SK-N-SH (cell line): ENCODE measurements at regions not wholly inside any gene's neighbourhood (a gene's known extent, or its start where the extent isn't known, plus 50 kb on each side); places are given as distances from the start of the nearest gene placed in this dataset.

Source experiments
- CTCF ChIA-PET: fragments of 300-600, 350-600 bp; formaldehyde crosslinking; extraction: SDS; loops from one replicate; lab custom pipeline; 2021; lab: Yijun Ruan, JAX
- POLR2A ChIA-PET: fragments of 350-600 bp; sonication (Branson Sonifier 250); formaldehyde crosslinking; extraction: SDS; loops from one replicate; lab custom pipeline; 2020; ENCODE audit warnings: antibody characterized with exemption, inconsistent platforms; lab: Yijun Ruan, JAX
- DNase-seq: peaks from one replicate; pipeline ENCODE4 v3.0.0; 2012
- H2AFZ ChIP-seq: fragments of 200-600 bp; sonication (generic); 2 replicates; pipeline ENCODE4 v1.8.1; 2016; ENCODE audit warnings: antibody characterized with exemption, mild to moderate bottlenecking, low read depth
- H3F3A ChIP-seq: fragments of 200-600 bp; sonication (generic); replicated peaks from 2 replicates; pipeline ENCODE3; 2016; ENCODE audit warnings: antibody characterized with exemption, mild to moderate bottlenecking; ENCODE audit not compliant: insufficient read depth
- H3K27ac ChIP-seq, 2 experiments: fragments of 200-500 bp in 1 of 2; fragments of 200-600 bp in 1 of 2; sonication (Bioruptor generic) in 1 of 2; sonication (generic), shearing (Covaris generic) in 1 of 2; 2 replicates each; pipeline versions ENCODE4 v1.5.1 to v1.6.1; 2014 to 2016; ENCODE audit warnings: low read depth in 2 of 2, inconsistent platforms in 1 of 2, low read length in 1 of 2, mild to moderate bottlenecking in 1 of 2, mixed read lengths in 1 of 2
- H3K27me3 ChIP-seq: fragments of 200-600 bp; sonication (generic), shearing (Covaris generic); 2 replicates; pipeline ENCODE4 v1.6.1; 2016; ENCODE audit warnings: mixed run types; ENCODE audit not compliant: insufficient read depth
- H3K36me3 ChIP-seq, 2 experiments: fragments of 200-500 bp in 1 of 2; fragments of 200-600 bp in 1 of 2; sonication (Bioruptor generic) in 1 of 2; sonication (generic) in 1 of 2; replicated peaks in 1 of 2; 2 replicates each; pipeline versions ENCODE3 to v1.5.1; 2014 to 2016; ENCODE audit warnings: low read length in 1 of 2, mild to moderate bottlenecking in 1 of 2; ENCODE audit not compliant: insufficient read depth in 2 of 2, control insufficient read depth in 1 of 2
- H3K4me1 ChIP-seq, 2 experiments: fragments of 200-500 bp in 1 of 2; fragments of 200-600 bp in 1 of 2; sonication (Bioruptor generic) in 1 of 2; sonication (generic), shearing (Covaris generic) in 1 of 2; 2 replicates each; pipeline versions ENCODE4 v1.5.1 to v1.6.1; 2014 to 2016; ENCODE audit warnings: low read depth in 1 of 2, low read length in 1 of 2, mixed run types in 1 of 2; ENCODE audit not compliant: insufficient read depth in 2 of 2, control insufficient read depth in 1 of 2
- H3K4me2 ChIP-seq: fragments of 200-600 bp; sonication (generic), shearing (Covaris generic); 2 replicates; pipeline ENCODE4 v1.6.1; 2017; ENCODE audit warnings: mixed run types
- H3K4me3 ChIP-seq, 2 experiments: fragments of 200-500 bp in 1 of 2; fragments of 200-600 bp in 1 of 2; sonication (Bioruptor generic) in 1 of 2; sonication (generic), shearing (Covaris generic) in 1 of 2; 2 replicates each; pipeline versions ENCODE4 v1.5.1 to v1.8.1; 2014 to 2016; ENCODE audit warnings: low read depth in 2 of 2, inconsistent platforms in 1 of 2, low read length in 1 of 2, mild to moderate bottlenecking in 1 of 2, mixed read lengths in 1 of 2, moderate library complexity in 1 of 2
- H3K79me2 ChIP-seq: fragments of 200-600 bp; sonication (generic); 2 replicates; pipeline ENCODE4 v1.8.1; 2017; ENCODE audit warnings: mild to moderate bottlenecking; ENCODE audit not compliant: insufficient read depth
- H3K9ac ChIP-seq: fragments of 200-600 bp; sonication (generic); 2 replicates; pipeline ENCODE4 v1.6.1; 2017; ENCODE audit warnings: mixed run types
- H3K9me2 ChIP-seq: fragments of 200-600 bp; sonication (generic); 2 replicates; pipeline ENCODE4 v1.6.1; 2017; ENCODE audit warnings: mixed run types
- H3K9me3 ChIP-seq: fragments of 200-600 bp; sonication (generic); 2 replicates; pipeline ENCODE4 v1.6.1; 2017; ENCODE audit warnings: mixed run types, mild to moderate bottlenecking, moderate library complexity
- H4K20me1 ChIP-seq: fragments of 200-600 bp; sonication (generic); 2 replicates; pipeline ENCODE4 v1.6.1; 2017; ENCODE audit warnings: mild to moderate bottlenecking, mixed run types; ENCODE audit not compliant: insufficient read depth
- CHD2 ChIP-seq: fragments of 150-350 bp; IDR thresholded peaks from 2 replicates; pipeline ENCODE4 v1.6.1; 2018; ENCODE audit warnings: low read length; ENCODE audit not compliant: partially characterized antibody
- EZH2phosphoT487 ChIP-seq: fragments of 200-600 bp; sonication (generic); IDR thresholded peaks from 2 replicates; pipeline ENCODE4 v1.6.1; 2017; ENCODE audit warnings: low read depth, mixed run types, mild to moderate bottlenecking, antibody characterized with exemption, moderate library complexity, borderline replicate concordance
- GABPA ChIP-seq: IDR thresholded peaks from 2 replicates; pipeline ENCODE4 v1.4.0; 2012; ENCODE audit warnings: low read depth, mild to moderate bottlenecking
- GATA2 ChIP-seq: sonication (generic); formaldehyde crosslinking; IDR thresholded peaks from 2 replicates; pipeline ENCODE4 v1.5.0; 2020; ENCODE audit warnings: mild to moderate bottlenecking, missing genetic modification reagents
- IRF3 ChIP-seq: fragments of 150-350 bp; IDR thresholded peaks from 2 replicates; pipeline ENCODE4 v1.6.1; 2016; ENCODE audit warnings: mild to moderate bottlenecking, low read depth, low read length
- JUND ChIP-seq: IDR thresholded peaks from 2 replicates; pipeline ENCODE4 v1.4.0; 2012
- NFIC ChIP-seq: IDR thresholded peaks from 2 replicates; pipeline ENCODE4 v1.4.0; 2012; ENCODE audit warnings: borderline replicate concordance
- NRF1 ChIP-seq: IDR thresholded peaks from 2 replicates; pipeline ENCODE4 v1.6.1; 2012; ENCODE audit warnings: low read depth, mild to moderate bottlenecking, low read length
- RAD21 ChIP-seq: IDR thresholded peaks from 2 replicates; pipeline ENCODE4 v1.6.1; 2012; ENCODE audit warnings: mild to moderate bottlenecking, low read length
- REST ChIP-seq: IDR thresholded peaks from 2 replicates; pipeline ENCODE4 v1.6.1; 2012; ENCODE audit warnings: mild to moderate bottlenecking, low read depth, low read length, moderate library complexity
- RXRA ChIP-seq: IDR thresholded peaks from 2 replicates; pipeline ENCODE4 v1.4.0; 2012; ENCODE audit warnings: low read depth, mild to moderate bottlenecking, borderline replicate concordance
- SIN3A ChIP-seq: IDR thresholded peaks from 2 replicates; pipeline ENCODE4 v1.6.1; 2012; ENCODE audit warnings: low read depth, mild to moderate bottlenecking, low read length, moderate library complexity, borderline replicate concordance
- TAF1 ChIP-seq: IDR thresholded peaks from 2 replicates; pipeline ENCODE4 v1.6.1; 2012; ENCODE audit warnings: low read depth, mild to moderate bottlenecking, low read length, moderate library complexity, borderline replicate concordance
- TCF12 ChIP-seq: IDR thresholded peaks from 2 replicates; pipeline ENCODE4 v1.4.0; 2012
- TEAD4 ChIP-seq: IDR thresholded peaks from 2 replicates; pipeline ENCODE4 v1.4.0; 2012; ENCODE audit warnings: mild to moderate bottlenecking, borderline replicate concordance; ENCODE audit not compliant: insufficient read depth
- USF2 ChIP-seq: fragments of 150-350 bp; IDR thresholded peaks from 2 replicates; pipeline ENCODE4 v1.6.1; 2017; ENCODE audit warnings: antibody characterized with exemption, low read length, low read depth, borderline replicate concordance
- YY1 ChIP-seq: IDR thresholded peaks from 2 replicates; pipeline ENCODE4 v1.4.0; 2012; ENCODE audit warnings: low read depth, mild to moderate bottlenecking
- WGBS: methylation state at CpG from one replicate; pipeline ENCODE4 v1.1.6; 2017; ENCODE audit warnings: low lambda C conversion rate; 5-methylcytosine and 5-hydroxymethylcytosine counted together

DNA sequence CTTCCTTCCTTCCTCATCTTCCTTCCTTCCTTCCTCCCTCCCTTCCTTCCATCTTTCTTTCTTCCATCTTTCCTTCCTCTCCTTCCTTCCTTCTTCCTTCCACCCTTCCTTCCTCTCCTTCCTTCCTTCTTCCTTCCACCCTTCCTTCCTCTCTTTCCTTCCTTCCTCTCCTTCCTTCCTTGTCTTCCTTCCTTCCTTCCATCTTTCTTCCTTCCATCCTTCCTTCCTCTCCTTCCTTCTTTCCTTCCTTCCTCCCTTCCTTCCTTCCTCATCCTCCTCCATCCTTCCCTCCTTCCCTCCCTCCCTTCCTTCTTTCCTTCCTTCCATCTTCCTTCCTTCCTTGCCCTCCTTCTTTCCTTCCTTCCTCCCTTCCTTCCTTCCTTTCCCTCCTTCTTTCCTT is 361.4 kb upstream of the TSHZ2 start:
- POLR2A ChIA-PET: no interaction called here
- TF ChIP-seq RAD21: no peak
- no peak for TF ChIP-seq GATA2
- TF ChIP-seq NFIC: no peak
- TF ChIP-seq USF2: no peak
- Histone ChIP-seq H3K4me3 (no peak overlapping the region), H3K27ac (no peak overlapping the region), H3K9ac (no peak overlapping the region), H3K36me3 (no peaks in the 10 kb centered on the region), H3K79me2 (no peaks in the 10 kb centered on the region), H3K9me3 (no peaks in the 10 kb centered on the region), H3K9me2 (no peaks in the 10 kb centered on the region), H3K4me2 (no peak overlapping the region), H2AFZ (no peak overlapping the region), H3F3A (no peaks in the 10 kb centered on the region), H4K20me1 (no peaks in the 10 kb centered on the region), H3K4me1 (no peaks in the 10 kb centered on the region), H3K27me3 (no peaks in the 10 kb centered on the region)
- CTCF ChIA-PET: no interaction called here
- DNase-seq: no peak

GRCh38 chr20:52601295-52601971 is 370.7 kb upstream of the TSHZ2 start:
- 38% methylated on average over 4 of the region's 4 CpGs for WGBS
- Histone ChIP-seq H3K79me2 (no peaks in the 10 kb centered on the region), H3K9me3 (no peaks in the 10 kb centered on the region), H3K36me3 (no peaks in the 10 kb centered on the region), H3K4me2 (no peak overlapping the region), H3K9ac (no peak overlapping the region), H3K27me3 (no peaks in the 10 kb centered on the region), H4K20me1 (no peaks in the 10 kb centered on the region), H3K4me3 (no peak overlapping the region), H3K4me1 (no peaks in the 10 kb centered on the region), H2AFZ (no peak overlapping the region), H3K9me2 (no peaks in the 10 kb centered on the region), H3K27ac (no peak overlapping the region), H3F3A (no peaks in the 10 kb centered on the region)
- no peak for DNase-seq
- ChIA-PET CTCF (no interaction called here), POLR2A (no interaction called here)
- TF ChIP-seq YY1: no peak
- no peak for TF ChIP-seq NRF1
- no peak for TF ChIP-seq TEAD4
- TF ChIP-seq SIN3A: no peak

DNA sequence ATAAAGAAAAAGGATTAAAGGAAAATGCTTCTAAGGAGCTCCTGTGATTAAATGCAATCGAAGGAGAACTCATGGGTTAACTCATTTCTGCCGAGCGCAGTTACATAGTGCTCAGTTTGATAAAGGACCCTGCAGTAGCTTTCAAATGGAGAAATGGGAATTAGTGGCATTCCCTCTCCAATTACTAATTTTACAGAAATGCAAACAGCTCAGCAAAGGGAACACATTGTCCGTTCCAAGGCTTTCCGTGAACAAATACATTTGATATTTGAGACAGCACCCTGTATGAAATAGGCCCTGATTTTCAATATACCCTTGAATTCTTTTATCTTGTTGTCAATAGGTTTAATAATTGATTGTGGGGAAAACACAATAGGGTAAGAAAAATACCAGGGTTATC is 375.9 kb upstream of the TSHZ2 start:
- no peaks in the 10 kb centered on the region for H3K9me2 ChIP-seq
- no peaks in the 10 kb centered on the region for H3K36me3 ChIP-seq
- no peaks in the 10 kb centered on the region for H4K20me1 ChIP-seq
- H3K9ac ChIP-seq: no peak overlapping the region
- no peak overlapping the region for H2AFZ ChIP-seq
- no peak overlapping the region for H3K27ac ChIP-seq
- DNase-seq: no peak
- ChIA-PET POLR2A (no interaction called here), CTCF (interaction anchor here (1.0 to 1.9 kb wide), 3 partner anchors 11 to 284 kb away, joined by 3 to 4 read pairs (median 4); no protein-coding TSS in a partner anchor)
- H3K4me3 ChIP-seq: no peak overlapping the region
- no peaks in the 10 kb centered on the region for H3K9me3 ChIP-seq
- H3K4me1 ChIP-seq: no peaks in the 10 kb centered on the region
- no peaks in the 10 kb centered on the region for H3F3A ChIP-seq
- no peaks in the 10 kb centered on the region for H3K79me2 ChIP-seq
- no peaks in the 10 kb centered on the region for H3K27me3 ChIP-seq
- no peak overlapping the region for H3K4me2 ChIP-seq
- WGBS: 62% methylated on average over 5 of the region's 5 CpGs
- no peak for TF ChIP-seq NFIC
- TF ChIP-seq RXRA: no peak
- TF ChIP-seq TCF12: no peak
- TF ChIP-seq REST: no peak
- TF ChIP-seq EZH2phosphoT487: no peak
- no peak for TF ChIP-seq JUND
- TF ChIP-seq GABPA: no peak
- no peak for TF ChIP-seq IRF3
- TF ChIP-seq TEAD4: no peak
- no peak for TF ChIP-seq TAF1
- TF ChIP-seq CHD2: no peak
